Gastrocnemius medialis (tissue), 4 donors: ENCODE measurements at regions not wholly inside any gene's neighbourhood (a gene's known extent, or its start where the extent isn't known, plus 50 kb on each side); places are given as distances from the start of the nearest gene placed in this dataset.

ENCODE experiments used
- ATAC-seq, 2 donors: fragments of 150-250 bp; one replicate each; pipeline ENCODE4 v1.9.1; 2016
- DNase-seq, 2 donors: peaks; one replicate each; pipeline ENCODE4 v3.0.0-alpha.2; 2019
- H3K27ac ChIP-seq, 4 donors: fragments of 200-600 bp; sonication (generic); 1 replicate in 1 of 4; 2 replicates in 3 of 4; pipeline ENCODE4 v1.5.1; 2016 to 2018; ENCODE audit warnings: mild to moderate bottlenecking in 2 of 4, moderate library complexity in 1 of 4
- H3K27me3 ChIP-seq, 3 donors: fragments of 200-600 bp; sonication (generic) in 2 of 3; 1 replicate in 1 of 3; 2 replicates in 2 of 3; pipeline versions ENCODE4 v1.5.1 to v1.6.0; 2016 to 2019; ENCODE audit warnings: mild to moderate bottlenecking in 1 of 3, moderate library complexity in 1 of 3
- H3K36me3 ChIP-seq, 2 donors: fragments of 200-600 bp; sonication (generic) in 1 of 2; one replicate each; pipeline ENCODE4 v1.5.1; 2017 to 2018
- H3K4me1 ChIP-seq, 2 donors: fragments of 200-600 bp; sonication (generic) in 1 of 2; one replicate each; pipeline ENCODE4 v1.5.1; 2016 to 2017; ENCODE audit warnings: mild to moderate bottlenecking in 2 of 2
- H3K4me3 ChIP-seq, 4 donors: fragments of 200-600 bp; sonication (generic) in 3 of 4; 1 replicate in 1 of 4; 2 replicates in 3 of 4; pipeline ENCODE4 v1.5.1; 2016 to 2019; ENCODE audit warnings: mild to moderate bottlenecking in 2 of 4
- H3K9me3 ChIP-seq, 3 donors: fragments of 200-600 bp; sonication (generic) in 2 of 3; 1 replicate in 1 of 3; 2 replicates in 2 of 3; pipeline ENCODE4 v1.5.1; 2016 to 2019
- CTCF ChIP-seq, 5 experiments: fragments of 450-650 bp in 3 of 5; fragments of 200-600 bp in 2 of 5; sonication (generic) in 2 of 5; IDR thresholded peaks in 4 of 5; conservative IDR thresholded peaks in 1 of 5; 1 replicate in 4 of 5; 2 replicates in 1 of 5; pipeline ENCODE4 v1.5.1; 2016 to 2019; ENCODE audit warnings: antibody characterized with exemption in 5 of 5, mild to moderate bottlenecking in 3 of 5, moderate library complexity in 3 of 5
- POLR2A ChIP-seq, 2 donors: fragments of 450-650 bp; IDR thresholded peaks; one replicate each; pipeline ENCODE4 v1.6.1; 2017; ENCODE audit warnings: antibody characterized with exemption in 2 of 2, mild to moderate bottlenecking in 2 of 2, moderate library complexity in 2 of 2
- in situ Hi-C, 4 donors: fragments of 200-750 bp; cut with MboI; loops; one replicate each; pipeline versions ENCODE4 v1.15.0 to v1.8.0; 2017; ENCODE audit warnings: low sequenced_read_pairs in 4 of 4
- intact Hi-C: fragments of 100-400 bp; cut with DNase I; formaldehyde crosslinking; loops from one replicate; pipeline ENCODE4 v1.15.1; 2023; ENCODE audit warnings: low total_unique reads

GRCh38 chr5:159788835-159789331, 127.4 kb upstream of the ADRA1B start:
- Histone ChIP-seq H3K9me3 (no peaks in the 10 kb centered on the region), H3K27me3 (no peaks in the 10 kb centered on the region), H3K36me3 (no peaks in the 10 kb centered on the region), H3K27ac (peak overlapping the region in 1 of 4 donors; percentile 59), H3K4me3 (no peak overlapping the region), H3K4me1 (no peaks in the 10 kb centered on the region)
- ATAC-seq (no peak), DNase-seq (peak in 1 of 2 donors; percentile 16)
- intact Hi-C loops: loop anchor here (10.0 kb wide), 1 partner anchor 126 kb away; the partner anchor contains the start of gene ADRA1B
- in situ Hi-C loops: loop anchor here in 1 of 4 donors (10.0 kb wide), 1 partner anchor 126 kb away; the partner anchor contains the start of gene ADRA1B
- TF ChIP-seq POLR2A (IDR thresholded peaks at IDR 0.05) (no peak), CTCF (IDR thresholded peaks at IDR 0.05 in 4 of 5, conservative IDR thresholded peaks at IDR 0.05 in 1 of 5) (no peak)

- Histone ChIP-seq H3K4me3 (no peak overlapping the region), H3K27me3 (no peaks in the 10 kb centered on the region), H3K36me3 (no peaks in the 10 kb centered on the region), H3K4me1 (no peaks in the 10 kb centered on the region), H3K9me3 (no peaks in the 10 kb centered on the region), H3K27ac (no peak overlapping the region)
- intact Hi-C loops: no loop called here
- ATAC-seq (no peak), DNase-seq (no peak)
- in situ Hi-C loops: no loop called here
- no peak for TF ChIP-seq CTCF (IDR thresholded peaks at IDR 0.05 in 4 of 5, conservative IDR thresholded peaks at IDR 0.05 in 1 of 5)
- TF ChIP-seq POLR2A (IDR thresholded peaks at IDR 0.05): no peak
Observed at GRCh38 chr5:159792180-159792579, 124.1 kb upstream of the ADRA1B start.

GRCh38 chr5:159797261-159797970, 118.9 kb upstream of the ADRA1B start:
- no peak for ATAC-seq

GRCh38 chr5:159799701-159800100, 116.6 kb upstream of the ADRA1B start:
- H3K36me3 ChIP-seq: no peaks in the 10 kb centered on the region
- no peak for DNase-seq
- no peaks in the 10 kb centered on the region for H3K27me3 ChIP-seq
- H3K4me1 ChIP-seq: no peaks in the 10 kb centered on the region
- intact Hi-C loops: no loop called here
- H3K27ac ChIP-seq: no peak overlapping the region
- TF ChIP-seq POLR2A (IDR thresholded peaks at IDR 0.05) (no peak), CTCF (IDR thresholded peaks at IDR 0.05 in 4 of 5, conservative IDR thresholded peaks at IDR 0.05 in 1 of 5) (no peak)
- no peaks in the 10 kb centered on the region for H3K9me3 ChIP-seq
- in situ Hi-C loops: no loop called here
- H3K4me3 ChIP-seq: no peak overlapping the region
- ATAC-seq: no peak

More at GRCh38 chr5:159797261-159797970, 118.9 kb upstream of the ADRA1B start:
- no peaks in the 10 kb centered on the region for H3K36me3 ChIP-seq
- TF ChIP-seq CTCF (IDR thresholded peaks at IDR 0.05 in 4 of 5, conservative IDR thresholded peaks at IDR 0.05 in 1 of 5): no peak
- no peak for TF ChIP-seq POLR2A (IDR thresholded peaks at IDR 0.05)
- no peaks in the 10 kb centered on the region for H3K27me3 ChIP-seq
- H3K9me3 ChIP-seq: no peaks in the 10 kb centered on the region
- intact Hi-C loops: no loop called here
- in situ Hi-C loops: no loop called here
- DNase-seq: no peak
- no peaks in the 10 kb centered on the region for H3K4me1 ChIP-seq
- H3K27ac ChIP-seq: no peak overlapping the region
- no peak overlapping the region for H3K4me3 ChIP-seq
